Tibial nerve (tissue), 4 donors: ENCODE measurements at regions not wholly inside any gene's neighbourhood (a gene's known extent, or its start where the extent isn't known, plus 50 kb on each side); places are given as distances from the start of the nearest gene placed in this dataset.

ENCODE experiments used
- DNase-seq, 2 donors: peaks; one replicate each; pipeline ENCODE4 v3.0.0-alpha.2; 2019; ENCODE audit warnings: low spot score in 2 of 2
- H3K27ac ChIP-seq, 4 donors: fragments of 200-600 bp; sonication (generic) in 3 of 4; one replicate each; pipeline ENCODE4 v1.5.1; 2017 to 2019; ENCODE audit warnings: mild to moderate bottlenecking in 1 of 4
- H3K27me3 ChIP-seq, 2 donors: fragments of 200-600 bp; sonication (generic) in 1 of 2; one replicate each; pipeline versions ENCODE4 v1.5.1 to v1.6.0; 2017 to 2019
- H3K36me3 ChIP-seq, 3 donors: fragments of 200-600 bp; sonication (generic); one replicate each; pipeline ENCODE4 v1.5.1; 2018 to 2019
- H3K4me1 ChIP-seq, 4 donors: fragments of 200-600 bp; sonication (generic) in 3 of 4; one replicate each; pipeline ENCODE4 v1.5.1; 2017 to 2019
- H3K4me3 ChIP-seq, 4 donors: fragments of 200-600 bp; sonication (generic) in 3 of 4; one replicate each; pipeline ENCODE4 v1.5.1; 2017 to 2019; ENCODE audit warnings: mild to moderate bottlenecking in 1 of 4, moderate library complexity in 1 of 4
- H3K9me3 ChIP-seq, 4 donors: fragments of 200-600 bp; sonication (generic) in 3 of 4; one replicate each; pipeline ENCODE4 v1.5.1; 2017 to 2019
- EP300 ChIP-seq, 2 donors: sonication (generic); formaldehyde crosslinking; IDR thresholded peaks; one replicate each; pipeline ENCODE4 v1.6.1; 2017; ENCODE audit warnings: antibody characterized with exemption in 2 of 2, mild to moderate bottlenecking in 1 of 2
- POLR2A ChIP-seq, 2 donors: fragments of 450-650 bp; IDR thresholded peaks; one replicate each; pipeline ENCODE4 v1.6.1; 2017; ENCODE audit warnings: antibody characterized with exemption in 2 of 2, mild to moderate bottlenecking in 2 of 2, moderate library complexity in 2 of 2
- WGBS, 2 donors: methylation state at CpG; one replicate each; pipeline ENCODE4 v1.1.5; 2018; 5-methylcytosine and 5-hydroxymethylcytosine counted together
- TF ChIP-seq, protein P1 (sequence below), 5 experiments: fragments of 200-600 bp in 3 of 5; fragments of 450-650 bp in 2 of 5; sonication (generic) in 3 of 5; IDR thresholded peaks; one replicate each; pipeline ENCODE4 v1.5.1; 2016 to 2019; ENCODE audit warnings: antibody characterized with exemption in 5 of 5, mild to moderate bottlenecking in 3 of 5, moderate library complexity in 2 of 5

DNA sequence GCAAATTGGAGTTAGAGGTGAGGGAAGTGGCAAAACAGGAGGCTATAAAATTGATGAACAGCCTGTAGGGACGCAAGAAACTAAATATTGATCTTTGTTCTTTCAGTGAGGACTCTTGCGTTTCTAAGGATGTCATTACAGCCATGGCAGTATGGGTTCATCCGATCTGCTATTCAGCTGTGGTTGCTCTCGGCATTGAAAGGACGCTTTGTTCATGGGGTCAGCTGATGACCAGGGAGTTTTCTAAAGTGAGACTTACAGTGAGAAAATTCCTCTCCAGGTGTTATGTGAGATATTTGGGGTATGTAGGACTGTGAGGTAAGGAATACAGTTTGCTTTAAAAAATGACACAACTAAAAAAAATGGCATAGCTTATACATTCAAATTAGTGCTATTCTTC lies 52.7 kb upstream of the PELI1 start:
- no peaks in the 10 kb centered on the region for H3K27me3 ChIP-seq
- H3K4me1 ChIP-seq = peaks cover 0 to 7% (median 7%) of the 10 kb centered on the region in 4 donors
- H3K9me3 ChIP-seq = no peaks in the 10 kb centered on the region
- H3K36me3 ChIP-seq = no peaks in the 10 kb centered on the region
- 54 to 66% methylated on average over 5 of the region's 5 CpGs for WGBS, 2 donors
- no peak overlapping the region for H3K4me3 ChIP-seq
- no peak overlapping the region for H3K27ac ChIP-seq
- DNase-seq = no peak
- TF ChIP-seq, protein P1, sequence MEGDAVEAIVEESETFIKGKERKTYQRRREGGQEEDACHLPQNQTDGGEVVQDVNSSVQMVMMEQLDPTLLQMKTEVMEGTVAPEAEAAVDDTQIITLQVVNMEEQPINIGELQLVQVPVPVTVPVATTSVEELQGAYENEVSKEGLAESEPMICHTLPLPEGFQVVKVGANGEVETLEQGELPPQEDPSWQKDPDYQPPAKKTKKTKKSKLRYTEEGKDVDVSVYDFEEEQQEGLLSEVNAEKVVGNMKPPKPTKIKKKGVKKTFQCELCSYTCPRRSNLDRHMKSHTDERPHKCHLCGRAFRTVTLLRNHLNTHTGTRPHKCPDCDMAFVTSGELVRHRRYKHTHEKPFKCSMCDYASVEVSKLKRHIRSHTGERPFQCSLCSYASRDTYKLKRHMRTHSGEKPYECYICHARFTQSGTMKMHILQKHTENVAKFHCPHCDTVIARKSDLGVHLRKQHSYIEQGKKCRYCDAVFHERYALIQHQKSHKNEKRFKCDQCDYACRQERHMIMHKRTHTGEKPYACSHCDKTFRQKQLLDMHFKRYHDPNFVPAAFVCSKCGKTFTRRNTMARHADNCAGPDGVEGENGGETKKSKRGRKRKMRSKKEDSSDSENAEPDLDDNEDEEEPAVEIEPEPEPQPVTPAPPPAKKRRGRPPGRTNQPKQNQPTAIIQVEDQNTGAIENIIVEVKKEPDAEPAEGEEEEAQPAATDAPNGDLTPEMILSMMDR (IDR thresholded peaks at IDR 0.05) = no peak
- TF ChIP-seq POLR2A (IDR thresholded peaks at IDR 0.05) = no peak
- TF ChIP-seq EP300 (IDR thresholded peaks at IDR 0.05) = no peak

DNA sequence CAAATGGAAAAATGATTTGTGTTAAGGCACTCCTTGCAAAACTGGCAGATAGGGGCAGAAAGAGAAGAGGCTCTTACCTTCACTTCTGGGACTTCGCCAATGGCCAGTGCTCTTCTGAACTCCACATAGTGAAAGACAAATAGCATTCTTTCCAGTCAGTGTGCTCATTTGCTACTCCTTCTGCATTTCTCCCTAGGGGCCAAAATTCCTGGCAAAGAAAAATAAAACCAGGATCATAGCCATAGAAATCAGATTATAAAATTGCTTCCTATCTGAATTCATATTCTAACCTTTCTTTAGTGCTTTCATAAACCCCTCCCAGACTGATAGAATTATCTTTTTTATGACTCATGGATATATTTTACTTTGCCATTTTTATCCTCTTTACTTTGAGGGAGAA lies 56.9 kb upstream of the PELI1 start:
- peak overlapping the region in 1 of 4 donors; percentile 9 for H3K27ac ChIP-seq
- WGBS, 2 donors = 54 to 69% methylated on average over 1 of the region's 1 CpG
- no peaks in the 10 kb centered on the region for H3K9me3 ChIP-seq
- no peaks in the 10 kb centered on the region for H3K27me3 ChIP-seq
- H3K4me3 ChIP-seq = no peak overlapping the region
- peaks cover 0 to 35% (median 15%) of the 10 kb centered on the region in 4 donors for H3K4me1 ChIP-seq
- DNase-seq = no peak
- no peaks in the 10 kb centered on the region for H3K36me3 ChIP-seq
- no peak for TF ChIP-seq EP300 (IDR thresholded peaks at IDR 0.05)
- TF ChIP-seq POLR2A (IDR thresholded peaks at IDR 0.05) = no peak
- TF ChIP-seq, protein P1 (IDR thresholded peaks at IDR 0.05) = no peak

- peak overlapping the region in 3 of 4 donors; percentile 82 to 86 (median 84) for H3K27ac ChIP-seq
- no peaks in the 10 kb centered on the region for H3K36me3 ChIP-seq
- H3K27me3 ChIP-seq = no peaks in the 10 kb centered on the region
- peaks cover 0 to 35% (median 15%) of the 10 kb centered on the region in 4 donors for H3K4me1 ChIP-seq
- TF ChIP-seq EP300 (IDR thresholded peaks at IDR 0.05) (no peak), POLR2A (IDR thresholded peaks at IDR 0.05) (no peak)
- TF ChIP-seq, protein P1 (IDR thresholded peaks at IDR 0.05) = no peak
- DNase-seq = no peak
- no peak overlapping the region for H3K4me3 ChIP-seq
- 44 to 59% methylated on average over 4 of the region's 4 CpGs for WGBS, 2 donors
- no peaks in the 10 kb centered on the region for H3K9me3 ChIP-seq
Observed at GRCh38 chr2:64202206-64202845, 58.1 kb upstream of the PELI1 start.

DNA sequence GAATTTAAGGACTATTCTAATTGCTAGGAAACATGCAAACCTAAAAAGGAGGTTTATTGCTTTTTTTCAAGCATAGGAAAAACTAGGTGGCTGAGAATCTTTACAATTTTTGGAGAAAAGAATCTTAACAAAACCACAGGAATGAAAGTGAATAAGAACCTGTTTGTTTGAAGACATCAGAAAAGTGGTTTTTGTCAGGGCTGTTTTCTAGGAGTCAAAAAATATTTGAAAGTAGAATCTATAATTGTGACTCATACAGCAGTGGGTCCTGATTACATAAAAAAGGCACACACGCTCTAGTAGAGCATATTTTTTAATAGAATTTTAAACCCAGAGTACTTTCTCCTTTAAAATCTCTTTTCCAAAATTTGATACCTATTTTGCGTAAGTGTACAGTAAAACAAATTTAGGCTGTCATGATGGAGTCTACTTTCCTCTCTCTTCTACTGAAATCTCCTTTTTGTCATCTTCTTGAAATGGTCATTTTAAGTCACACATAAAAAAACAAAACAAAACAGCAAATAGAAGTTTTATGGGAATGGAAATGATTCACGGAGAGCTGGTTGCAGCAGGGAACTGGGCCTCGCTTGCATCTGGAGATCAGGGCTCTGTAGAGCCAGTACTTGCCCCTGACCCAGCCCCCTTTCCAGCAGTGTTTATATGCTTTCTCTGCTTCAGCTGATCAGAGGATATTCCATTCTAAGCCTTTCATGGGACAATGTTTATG lies 59.1 kb upstream of the PELI1 start:
- Histone ChIP-seq H3K4me1 (peaks cover 0 to 35% (median 15%) of the 10 kb centered on the region in 4 donors), H3K9me3 (no peaks in the 10 kb centered on the region), H3K36me3 (no peaks in the 10 kb centered on the region), H3K27me3 (no peaks in the 10 kb centered on the region), H3K27ac (peak overlapping the region; percentile 82 to 86 (median 84)), H3K4me3 (peak overlapping the region in 1 of 4 donors; percentile 31)
- no peak for DNase-seq
- TF ChIP-seq, protein P1 (IDR thresholded peaks at IDR 0.05) = no peak
- TF ChIP-seq POLR2A (IDR thresholded peaks at IDR 0.05) (no peak), EP300 (IDR thresholded peaks at IDR 0.05) (no peak)
- 35 to 40% methylated on average over 4 of the region's 4 CpGs for WGBS, 2 donors
